Caco-2 (cell line): ENCODE measurements at regions not wholly inside any gene's neighbourhood (a gene's known extent, or its start where the extent isn't known, plus 50 kb on each side); places are given as distances from the start of the nearest gene placed in this dataset.

Experiments used
- BruUV-seq: library from RNA; stranded (reverse); fragments of 400-500 nt; replicated peaks from 2 replicates; lab custom pipeline; 2021; lab: Mats Ljungman, UMichigan
- CTCF ChIA-PET: fragments of 300-600 bp; sonication (Branson Sonifier 250); formaldehyde crosslinking; loops from one replicate; lab custom pipeline; 2022; ENCODE audit warnings: antibody characterized with exemption; lab: Charles Lee
- POLR2A ChIA-PET: fragments of 300-600 bp; sonication (Branson Sonifier 250); formaldehyde crosslinking; loops from one replicate; lab custom pipeline; 2022; ENCODE audit warnings: antibody characterized with exemption; lab: Charles Lee
- DNase-seq, 2 experiments: peaks; one replicate each; pipeline versions ENCODE4 v3.0.0 to v3.0.0-alpha.2; 2020 to 2022
- H3K27me3 ChIP-seq: replicated peaks from 2 replicates; pipeline ENCODE4 v1.6.0; 2011; ENCODE audit warnings: low read length; ENCODE audit not compliant: control insufficient read depth, insufficient read depth
- H3K36me3 ChIP-seq: 2 replicates; pipeline ENCODE4 v1.5.1; 2011; ENCODE audit warnings: low read length; ENCODE audit not compliant: control insufficient read depth, insufficient read depth
- H3K4me1 ChIP-seq: fragments of 250-450 bp; sonication (Bioruptor Pico); 2 replicates; pipeline ENCODE4 v1.5.1; 2020; ENCODE audit warnings: mild to moderate bottlenecking
- H3K4me3 ChIP-seq: 2 replicates; pipeline ENCODE4 v1.5.1; 2011; ENCODE audit warnings: low read depth, mild to moderate bottlenecking, control low read depth, low read length
- H3K9me3 ChIP-seq: fragments of 250-450 bp; sonication (Bioruptor Pico); 2 replicates; pipeline ENCODE4 v1.5.1; 2020; ENCODE audit warnings: mild to moderate bottlenecking, moderate library complexity
- H3K27ac Mint-ChIP-seq: one replicate; pipeline ENCODE4 v1.8.0; 2022; ENCODE audit warnings: mixed read lengths; ENCODE audit not compliant: unreplicated experiment
- H3K27me3 Mint-ChIP-seq: one replicate; pipeline ENCODE4 v1.8.0; 2022; ENCODE audit warnings: mixed read lengths; ENCODE audit not compliant: insufficient read depth, unreplicated experiment
- H3K36me3 Mint-ChIP-seq: one replicate; pipeline ENCODE4 v1.8.0; 2022; ENCODE audit warnings: mild to moderate bottlenecking, mixed read lengths; ENCODE audit not compliant: insufficient read depth, unreplicated experiment
- H3K4me1 Mint-ChIP-seq: one replicate; pipeline ENCODE4 v1.8.0; 2022; ENCODE audit warnings: low read depth, mixed read lengths; ENCODE audit not compliant: unreplicated experiment
- H3K4me3 Mint-ChIP-seq: one replicate; pipeline ENCODE4 v1.8.0; 2022; ENCODE audit warnings: mild to moderate bottlenecking, moderate library complexity, mixed read lengths; ENCODE audit not compliant: unreplicated experiment
- H3K9me3 Mint-ChIP-seq: one replicate; pipeline ENCODE4 v1.8.0; 2022; ENCODE audit warnings: mixed read lengths; ENCODE audit not compliant: unreplicated experiment
- intact Hi-C: fragments of 100-400 bp; cut with micrococcal nuclease; formaldehyde crosslinking; loops from one replicate; pipeline ENCODE4 v1.10.0; 2022; ENCODE audit not compliant: unreplicated experiment
- TF ChIP-seq, protein P1 (sequence below), 2 experiments: fragments of 200-600 bp in 1 of 2; IDR thresholded peaks; 1 replicate in 1 of 2; 2 replicates in 1 of 2; pipeline versions ENCODE4 v1.5.1 to v1.8.0; 2011 to 2022; ENCODE audit warnings: antibody characterized with exemption in 1 of 2, control low read depth in 1 of 2, inconsistent platforms in 1 of 2, low read depth in 1 of 2, low read length in 1 of 2, mild to moderate bottlenecking in 1 of 2, moderate library complexity in 1 of 2; ENCODE audit not compliant: insufficient read depth in 1 of 2, severe bottlenecking in 1 of 2, unreplicated experiment in 1 of 2

DNA sequence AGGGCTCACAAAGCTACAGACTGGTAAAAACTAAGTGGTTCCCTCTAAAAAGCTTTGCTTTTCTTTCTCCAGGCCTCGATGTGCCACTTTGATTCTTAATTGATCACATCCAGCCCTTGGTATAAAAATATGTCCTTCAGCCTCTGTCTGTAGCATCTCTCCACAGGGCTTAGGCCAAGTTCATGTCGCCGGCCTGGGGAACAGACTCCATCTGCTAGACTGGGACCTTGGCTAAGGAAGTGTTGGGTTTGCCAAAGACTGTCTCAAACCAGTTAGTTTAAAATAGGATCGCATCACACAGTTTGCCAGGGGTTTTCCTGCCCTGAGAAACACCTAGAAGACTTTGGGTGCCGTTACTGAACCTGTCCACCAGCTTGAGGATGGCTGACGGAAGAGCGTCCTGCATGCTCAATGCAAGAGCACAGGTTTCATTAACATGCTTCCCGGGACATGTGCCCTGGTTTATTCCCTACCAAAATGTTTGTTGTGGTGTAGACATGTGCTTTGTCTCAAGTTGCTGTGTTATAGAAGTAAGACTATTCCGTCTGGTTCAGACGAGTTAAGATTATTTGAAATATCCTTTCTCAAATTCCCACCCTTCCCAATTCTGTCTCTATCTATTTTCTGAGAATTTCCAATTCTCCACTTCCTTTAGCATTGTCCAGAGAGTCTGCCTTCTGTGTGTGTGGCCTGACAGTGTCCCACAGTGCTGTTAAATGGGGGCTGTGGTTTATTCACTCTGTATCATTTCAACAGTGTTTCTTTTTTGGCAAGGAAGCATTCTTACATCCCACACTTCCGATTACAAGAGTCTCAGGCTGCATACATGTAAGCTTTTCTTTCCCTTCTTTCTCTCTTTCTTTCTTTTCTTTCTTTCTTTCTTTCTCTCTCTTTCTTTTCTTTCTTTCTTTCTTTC lies 334.7 kb downstream of the INHBA start:
- H3K4me1 ChIP-seq, result no peaks in the 10 kb centered on the region
- POLR2A ChIA-PET, result no interaction called here
- intact Hi-C loops, result no loop called here
- no peaks in the 10 kb centered on the region for H3K9me3 ChIP-seq
- no peaks in the 10 kb centered on the region for H3K36me3 ChIP-seq
- TF ChIP-seq, protein P1, sequence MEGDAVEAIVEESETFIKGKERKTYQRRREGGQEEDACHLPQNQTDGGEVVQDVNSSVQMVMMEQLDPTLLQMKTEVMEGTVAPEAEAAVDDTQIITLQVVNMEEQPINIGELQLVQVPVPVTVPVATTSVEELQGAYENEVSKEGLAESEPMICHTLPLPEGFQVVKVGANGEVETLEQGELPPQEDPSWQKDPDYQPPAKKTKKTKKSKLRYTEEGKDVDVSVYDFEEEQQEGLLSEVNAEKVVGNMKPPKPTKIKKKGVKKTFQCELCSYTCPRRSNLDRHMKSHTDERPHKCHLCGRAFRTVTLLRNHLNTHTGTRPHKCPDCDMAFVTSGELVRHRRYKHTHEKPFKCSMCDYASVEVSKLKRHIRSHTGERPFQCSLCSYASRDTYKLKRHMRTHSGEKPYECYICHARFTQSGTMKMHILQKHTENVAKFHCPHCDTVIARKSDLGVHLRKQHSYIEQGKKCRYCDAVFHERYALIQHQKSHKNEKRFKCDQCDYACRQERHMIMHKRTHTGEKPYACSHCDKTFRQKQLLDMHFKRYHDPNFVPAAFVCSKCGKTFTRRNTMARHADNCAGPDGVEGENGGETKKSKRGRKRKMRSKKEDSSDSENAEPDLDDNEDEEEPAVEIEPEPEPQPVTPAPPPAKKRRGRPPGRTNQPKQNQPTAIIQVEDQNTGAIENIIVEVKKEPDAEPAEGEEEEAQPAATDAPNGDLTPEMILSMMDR (IDR thresholded peaks at IDR 0.05; ENCODE audit: insufficient read depth in 1 of 2, low read depth in 1 of 2, low read length in 1 of 2, severe bottlenecking in 1 of 2, unreplicated experiment in 1 of 2), result no peak
- no peaks in the 10 kb centered on the region for H3K27me3 Mint-ChIP-seq
- H3K4me3 Mint-ChIP-seq, result no peak overlapping the region
- no TSS peak for BruUV-seq
- H3K27me3 ChIP-seq, result no peaks in the 10 kb centered on the region
- DNase-seq, result no peak
- H3K27ac Mint-ChIP-seq, result no peak overlapping the region
- H3K4me1 Mint-ChIP-seq, result no peaks in the 10 kb centered on the region
- CTCF ChIA-PET, result no interaction called here
- H3K9me3 Mint-ChIP-seq, result peaks cover 9% of the 10 kb centered on the region
- no peaks in the 10 kb centered on the region for H3K36me3 Mint-ChIP-seq
- no peak overlapping the region for H3K4me3 ChIP-seq

DNA sequence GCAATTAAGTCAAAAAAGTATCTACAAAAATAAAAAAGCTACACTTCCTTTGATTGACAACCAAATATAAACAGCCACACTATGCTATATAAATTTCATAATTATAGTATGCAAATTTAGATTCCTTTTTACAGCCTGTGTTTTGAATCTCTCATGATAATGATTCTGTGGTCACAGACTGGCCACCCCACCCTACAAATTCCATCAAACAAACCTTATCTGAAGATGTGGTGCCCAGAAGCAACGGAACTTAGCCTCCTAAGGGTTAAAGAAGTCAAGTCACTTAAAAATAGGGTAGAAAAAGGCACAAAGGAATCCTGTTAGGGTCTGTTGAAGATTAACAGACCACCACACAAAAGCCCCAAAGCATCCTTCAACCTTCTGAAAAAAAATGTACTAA lies 351.8 kb downstream of the INHBA start:
- no peaks in the 10 kb centered on the region for H3K9me3 ChIP-seq
- Mint-ChIP-seq H3K27me3 (no peaks in the 10 kb centered on the region), H3K27ac (no peak overlapping the region), H3K4me3 (no peak overlapping the region), H3K36me3 (no peaks in the 10 kb centered on the region), H3K4me1 (no peaks in the 10 kb centered on the region), H3K9me3 (no peaks in the 10 kb centered on the region)
- H3K27me3 ChIP-seq, result no peaks in the 10 kb centered on the region
- H3K4me3 ChIP-seq, result no peak overlapping the region
- DNase-seq, result no peak
- no peaks in the 10 kb centered on the region for H3K36me3 ChIP-seq
- TF ChIP-seq, protein P1 (IDR thresholded peaks at IDR 0.05; ENCODE audit: insufficient read depth in 1 of 2, low read depth in 1 of 2, low read length in 1 of 2, severe bottlenecking in 1 of 2, unreplicated experiment in 1 of 2), result no peak
- ChIA-PET CTCF (no interaction called here), POLR2A (no interaction called here)
- no peaks in the 10 kb centered on the region for H3K4me1 ChIP-seq
- intact Hi-C loops, result no loop called here
- no TSS peak for BruUV-seq

DNA sequence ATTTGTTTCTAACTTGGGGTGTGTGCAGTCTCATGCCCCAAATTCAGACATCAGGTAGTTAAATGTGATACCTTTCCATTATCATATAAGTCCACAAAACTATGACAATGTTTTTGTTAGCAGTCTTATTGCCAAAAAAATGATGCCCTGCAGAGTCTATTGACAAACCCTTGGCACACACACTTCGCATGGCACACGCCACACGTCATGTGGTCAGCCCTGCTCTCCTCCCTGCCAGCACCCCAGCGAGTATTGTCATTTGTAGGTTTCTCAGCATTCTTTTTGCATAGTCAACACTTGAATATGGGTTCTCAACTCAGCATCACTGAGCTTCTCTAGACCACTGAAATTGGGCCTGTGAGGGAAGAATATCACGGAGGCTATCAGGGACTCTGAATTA lies 356.0 kb downstream of the INHBA start:
- no peak overlapping the region for H3K27ac Mint-ChIP-seq
- intact Hi-C loops, result no loop called here

More for the DNA sequence above, 356.0 kb downstream of the INHBA start:
- Histone ChIP-seq H3K36me3 (no peaks in the 10 kb centered on the region), H3K9me3 (no peaks in the 10 kb centered on the region), H3K4me3 (no peak overlapping the region), H3K4me1 (no peaks in the 10 kb centered on the region), H3K27me3 (no peaks in the 10 kb centered on the region)
- Mint-ChIP-seq H3K36me3 (no peaks in the 10 kb centered on the region), H3K4me3 (no peak overlapping the region), H3K27me3 (no peaks in the 10 kb centered on the region), H3K4me1 (no peaks in the 10 kb centered on the region), H3K9me3 (peaks cover 9% of the 10 kb centered on the region)
- DNase-seq, result no peak
- ChIA-PET POLR2A (no interaction called here), CTCF (no interaction called here)
- TF ChIP-seq, protein P1 (IDR thresholded peaks at IDR 0.05; ENCODE audit: insufficient read depth in 1 of 2, low read depth in 1 of 2, low read length in 1 of 2, severe bottlenecking in 1 of 2, unreplicated experiment in 1 of 2), result no peak
- BruUV-seq, result no TSS peak
